Neural cell (in vitro differentiated cells): ENCODE measurements at regions not wholly inside any gene's neighbourhood (a gene's known extent, or its start where the extent isn't known, plus 50 kb on each side); places are given as distances from the start of the nearest gene placed in this dataset.

Experiments used
- H2AFZ ChIP-seq: fragments of 200-600, 300-800 bp; sonication (generic), shearing (Covaris generic); 2 replicates; pipeline ENCODE4 v1.6.0; 2014; ENCODE audit warnings: low read depth, mild to moderate bottlenecking, antibody characterized with exemption, low read length, moderate library complexity
- H3F3A ChIP-seq: fragments of 200-600 bp; shearing (Covaris generic); 2 replicates; pipeline ENCODE4 v1.6.1; 2016; ENCODE audit warnings: mild to moderate bottlenecking, moderate library complexity, mixed read lengths, antibody characterized with exemption, low read length; ENCODE audit not compliant: insufficient read depth, poor library complexity, severe bottlenecking
- H3K27ac ChIP-seq: fragments of 200-600, 300-800 bp; sonication (generic), shearing (Covaris generic); 2 replicates; pipeline ENCODE4 v1.5.1; 2014; ENCODE audit warnings: mild to moderate bottlenecking, low read length, moderate library complexity
- H3K27me3 ChIP-seq: fragments of 300-800, 200-600 bp; sonication (generic), shearing (Covaris generic); 2 replicates; pipeline ENCODE4 v1.6.0; 2014; ENCODE audit warnings: mild to moderate bottlenecking, low read depth, low read length, moderate library complexity; ENCODE audit not compliant: insufficient read depth
- H3K36me3 ChIP-seq: fragments of 300-800, 200-600 bp; sonication (generic), shearing (Covaris generic); 2 replicates; pipeline ENCODE4 v1.5.1; 2014; ENCODE audit warnings: mild to moderate bottlenecking, antibody characterized with exemption, low read length, moderate library complexity; ENCODE audit not compliant: insufficient read depth
- H3K4me2 ChIP-seq: fragments of 300-800, 200-600 bp; sonication (generic), shearing (Covaris generic); 2 replicates; pipeline ENCODE4 v1.6.0; 2014; ENCODE audit warnings: mild to moderate bottlenecking, low read length
- H3K4me3 ChIP-seq: fragments of 300-800, 200-600 bp; sonication (generic), shearing (Covaris generic); 2 replicates; pipeline ENCODE4 v1.5.1; 2014; ENCODE audit warnings: mild to moderate bottlenecking, low read length, moderate library complexity
- H3K79me2 ChIP-seq: fragments of 200-600 bp; shearing (Covaris generic); replicated peaks from 2 replicates; pipeline ENCODE4 v1.6.0; 2014; ENCODE audit warnings: mild to moderate bottlenecking, low read length, moderate library complexity; ENCODE audit not compliant: insufficient read depth
- H3K9ac ChIP-seq: fragments of 300-800, 200-600 bp; sonication (generic), shearing (Covaris generic); 2 replicates; pipeline ENCODE4 v1.6.1; 2016; ENCODE audit warnings: mild to moderate bottlenecking, low read length, mixed read lengths
- H3K9me2 ChIP-seq: fragments of 200-600 bp; shearing (Covaris generic); 2 replicates; pipeline ENCODE4 v1.6.1; 2016; ENCODE audit warnings: mild to moderate bottlenecking, low read length, mixed read lengths; ENCODE audit not compliant: insufficient read depth
- H3K9me3 ChIP-seq: fragments of 200-600, 300-800 bp; sonication (generic), shearing (Covaris generic); 2 replicates; pipeline ENCODE4 v1.6.1; 2016; ENCODE audit warnings: mild to moderate bottlenecking, mixed run types, low read length, moderate library complexity, mixed read lengths
- H4K20me1 ChIP-seq: fragments of 200-600 bp; shearing (Covaris generic); 2 replicates; pipeline ENCODE4 v1.6.1; 2016; ENCODE audit warnings: mild to moderate bottlenecking, mixed run types; ENCODE audit not compliant: insufficient read depth
- CTCF ChIP-seq: fragments of 450-650 bp; IDR thresholded peaks from 2 replicates; pipeline ENCODE4 v1.5.1; 2014; ENCODE audit warnings: antibody characterized with exemption, mild to moderate bottlenecking, moderate library complexity; ENCODE audit not compliant: poor library complexity, severe bottlenecking
- EP300 ChIP-seq: fragments of 450-650 bp; conservative IDR thresholded peaks from 2 replicates; pipeline ENCODE4 v1.6.1; 2014; ENCODE audit warnings: antibody characterized with exemption, mild to moderate bottlenecking, moderate library complexity; ENCODE audit not compliant: poor library complexity, severe bottlenecking
- EZH2 ChIP-seq: fragments of 200-600, 300-800 bp; shearing (Covaris generic), sonication (generic); IDR thresholded peaks from 2 replicates; pipeline ENCODE4 v1.6.1; 2014; ENCODE audit warnings: antibody characterized with exemption, low read length, borderline replicate concordance, mild to moderate bottlenecking; ENCODE audit not compliant: insufficient read depth, poor library complexity, severe bottlenecking
- MXI1 ChIP-seq: fragments of 450-650 bp; conservative IDR thresholded peaks from 2 replicates; pipeline ENCODE4 v1.6.1; 2014; ENCODE audit warnings: antibody characterized with exemption, mild to moderate bottlenecking; ENCODE audit not compliant: poor library complexity, severe bottlenecking
- POLR2AphosphoS5 ChIP-seq: IDR thresholded peaks from 2 replicates; pipeline ENCODE4 v1.6.1; 2012
- RAD21 ChIP-seq: fragments of 450-650 bp; conservative IDR thresholded peaks from 2 replicates; pipeline ENCODE4 v1.6.1; 2014; ENCODE audit warnings: antibody characterized with exemption, mild to moderate bottlenecking, moderate library complexity
- REST ChIP-seq: IDR thresholded peaks from 2 replicates; pipeline ENCODE4 v1.6.1; 2012; ENCODE audit warnings: borderline replicate concordance
- SMC3 ChIP-seq: fragments of 450-650 bp; conservative IDR thresholded peaks from 2 replicates; pipeline ENCODE4 v1.6.1; 2014; ENCODE audit warnings: antibody characterized with exemption, mild to moderate bottlenecking, moderate library complexity; ENCODE audit not compliant: poor library complexity
- TAF1 ChIP-seq: IDR thresholded peaks from 2 replicates; pipeline ENCODE4 v1.6.1; 2012; ENCODE audit warnings: low read depth

DNA sequence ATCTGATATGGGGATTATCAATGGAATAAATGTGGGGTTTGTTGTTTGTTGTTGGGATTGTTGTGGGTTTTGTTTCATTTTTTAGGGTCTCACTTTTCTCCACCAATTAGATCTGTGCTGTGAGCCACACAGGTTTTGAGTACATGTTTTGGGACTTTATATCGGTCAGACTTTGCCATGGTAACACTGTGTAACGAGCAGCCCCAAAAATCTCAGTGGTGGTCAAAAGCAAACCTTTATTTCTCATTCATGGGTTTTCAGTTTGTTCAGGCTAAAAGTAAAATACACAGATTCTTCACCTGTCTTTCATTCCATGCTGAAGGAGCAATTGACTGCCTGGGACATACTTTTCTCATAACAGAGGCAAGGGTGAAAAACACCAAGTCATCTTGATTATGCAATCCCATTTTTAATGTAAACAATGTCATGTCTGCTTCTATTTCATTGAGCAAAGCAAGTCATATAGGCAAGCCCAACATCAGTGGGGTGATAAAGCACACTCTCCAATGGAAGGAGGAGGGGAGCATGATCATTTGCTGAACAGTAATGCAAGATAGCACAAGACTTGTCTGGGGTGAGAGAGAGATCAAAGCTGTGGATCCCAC, 101.1 kb upstream of the PLCB4 start:
- Histone ChIP-seq H4K20me1 (no peaks in the 10 kb centered on the region), H2AFZ (no peak overlapping the region), H3K4me2 (no peak overlapping the region), H3F3A (no peaks in the 10 kb centered on the region), H3K27me3 (no peaks in the 10 kb centered on the region), H3K9me3 (no peaks in the 10 kb centered on the region), H3K9ac (no peak overlapping the region), H3K4me3 (no peak overlapping the region), H3K9me2 (no peaks in the 10 kb centered on the region), H3K36me3 (no peaks in the 10 kb centered on the region), H3K79me2 (no peaks in the 10 kb centered on the region), H3K27ac (no peak overlapping the region)
- no peak for TF ChIP-seq RAD21
- TF ChIP-seq EZH2: no peak
- TF ChIP-seq EP300: no peak
- no peak for TF ChIP-seq REST
- no peak for TF ChIP-seq CTCF
- no peak for TF ChIP-seq TAF1
- TF ChIP-seq POLR2AphosphoS5: no peak
- no peak for TF ChIP-seq SMC3
- no peak for TF ChIP-seq MXI1

DNA sequence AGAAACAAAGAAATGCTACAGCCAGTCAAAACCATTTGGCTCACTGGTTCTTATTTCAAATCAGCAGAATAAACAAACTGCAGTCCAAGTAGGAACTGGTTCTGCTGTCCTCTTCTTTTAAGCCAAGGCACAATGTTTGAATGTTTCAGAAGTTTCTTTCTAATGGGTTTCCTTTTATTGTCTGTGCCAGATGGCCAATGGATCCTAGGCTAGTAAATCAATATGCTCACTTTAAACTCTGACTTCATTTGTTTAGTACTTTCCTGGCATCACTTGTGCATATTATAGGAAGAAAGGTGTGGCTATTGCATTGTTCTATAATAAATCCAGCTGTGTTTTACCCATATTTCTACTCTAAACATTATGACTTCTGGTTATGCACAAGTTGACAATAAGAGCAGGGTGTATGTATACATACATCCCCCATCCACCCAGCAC, 99.7 kb upstream of the PLCB4 start:
- H3K9me2 ChIP-seq: no peaks in the 10 kb centered on the region
- TF ChIP-seq SMC3 (no peak), CTCF (no peak), EP300 (no peak), POLR2AphosphoS5 (no peak), REST (no peak), RAD21 (no peak), MXI1 (no peak), TAF1 (no peak), EZH2 (no peak)
- H3K36me3 ChIP-seq: no peaks in the 10 kb centered on the region
- no peak overlapping the region for H3K4me2 ChIP-seq
- H3K27me3 ChIP-seq: no peaks in the 10 kb centered on the region
- no peaks in the 10 kb centered on the region for H3K9me3 ChIP-seq
- H2AFZ ChIP-seq: no peak overlapping the region
- no peaks in the 10 kb centered on the region for H3K79me2 ChIP-seq
- H3K27ac ChIP-seq: no peak overlapping the region
- no peak overlapping the region for H3K9ac ChIP-seq
- no peaks in the 10 kb centered on the region for H3F3A ChIP-seq
- H3K4me3 ChIP-seq: no peak overlapping the region
- no peaks in the 10 kb centered on the region for H4K20me1 ChIP-seq
